ENCODE measurements at regions not wholly inside any gene's neighbourhood (a gene's known extent, or its start where the extent isn't known, plus 50 kb on each side); places are given as distances from the start of the nearest gene placed in this dataset.

- H3K4me3 ChIP-seq (ENCODE audit: low read depth, low read length) = no peak overlapping the region
- ChIA-PET CTCF (interaction anchor here (0.8 to 1.6 kb wide), 4 partner anchors 11 to 114 kb away, joined by 3 to 6 read pairs (median 4); no protein-coding TSS in a partner anchor), POLR2A (interaction anchor here (1.3 to 1.4 kb wide), 2 partner anchors 25 to 48 kb away, joined by 3 read pairs; no protein-coding TSS in a partner anchor)
- no peak for TF ChIP-seq CTCF (IDR thresholded peaks at IDR 0.05; ENCODE audit: insufficient read depth, low read length, missing control alignments)
- DNase-seq (ENCODE audit: low read depth, low spot score) = no peak
Observed at GRCh38 chr14:49975799-49976198, 82.9 kb downstream of the ARF6 start.

- no peak overlapping the region for H3K4me3 ChIP-seq (ENCODE audit: low read depth, low read length)
- DNase-seq (ENCODE audit: low read depth, low spot score) = no peak
- no peak for TF ChIP-seq CTCF (IDR thresholded peaks at IDR 0.05; ENCODE audit: insufficient read depth, low read length, missing control alignments)
- ChIA-PET CTCF (interaction anchor here (1.1 to 1.6 kb wide), 3 partner anchors 10 to 116 kb away, joined by 3 to 6 read pairs (median 3); no protein-coding TSS in a partner anchor), POLR2A (interaction anchor here (1.0 kb wide), 1 partner anchor 26 kb away, joined by 4 read pairs; no protein-coding TSS in a partner anchor)
Observed at GRCh38 chr14:49977126-49977841, 84.4 kb downstream of the ARF6 start.

- no peak for TF ChIP-seq CTCF (IDR thresholded peaks at IDR 0.05; ENCODE audit: insufficient read depth, low read length, missing control alignments)
- DNase-seq (ENCODE audit: low read depth, low spot score) = no peak
- CTCF ChIA-PET = interaction anchor here (1.0 to 1.1 kb wide), 2 partner anchors 10 to 115 kb away, joined by 3 to 4 read pairs; no protein-coding TSS in a partner anchor
- POLR2A ChIA-PET = no interaction called here
- H3K4me3 ChIP-seq (ENCODE audit: low read depth, low read length) = no peak overlapping the region
Observed at GRCh38 chr14:49980027-49980426, 87.1 kb downstream of the ARF6 start.

DNA sequence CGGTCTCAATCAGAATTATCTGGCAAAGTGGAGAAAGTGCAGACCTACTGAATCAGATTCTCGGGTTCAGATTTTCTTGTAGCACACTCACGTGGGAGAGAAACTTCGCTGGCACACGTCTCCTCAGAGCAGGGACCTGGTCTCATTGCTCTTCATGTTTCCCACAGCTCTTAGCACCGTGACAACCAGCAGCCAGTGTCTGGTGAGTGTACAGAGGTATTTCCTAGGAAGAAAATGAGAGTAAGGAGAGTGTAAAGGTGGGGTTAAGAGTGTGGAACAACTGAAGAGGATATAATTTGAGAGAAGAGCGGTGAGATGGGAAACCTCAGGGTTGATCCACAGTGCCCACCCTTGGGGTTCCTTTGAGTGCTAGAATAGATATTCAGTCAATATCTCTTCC lies 89.2 kb downstream of the ARF6 start:
- ChIA-PET POLR2A (interaction anchor here (1.1 to 2.6 kb wide), 2 partner anchors 19 to 119 kb away, joined by 4 to 10 read pairs; no protein-coding TSS in a partner anchor), CTCF (no interaction called here)

GRCh38 chr14:49982501-49982951 lies 89.6 kb downstream of the ARF6 start:
- TF ChIP-seq CTCF (IDR thresholded peaks at IDR 0.05; ENCODE audit: insufficient read depth, low read length, missing control alignments) = no peak
- CTCF ChIA-PET = no interaction called here
- POLR2A ChIA-PET = interaction anchor here (1.0 to 2.6 kb wide), 3 partner anchors 19 to 120 kb away, joined by 4 to 10 read pairs (median 4); no protein-coding TSS in a partner anchor
- 0 out of 2 replicates have a peak overlapping the region, but pooled peaks have one; percentile 16 for H3K4me3 ChIP-seq (ENCODE audit: low read depth, low read length)
- peak; percentile 93 for DNase-seq (ENCODE audit: low read depth, low spot score)

More for the DNA sequence above, 89.2 kb downstream of the ARF6 start:
- no peak for TF ChIP-seq CTCF (IDR thresholded peaks at IDR 0.05; ENCODE audit: insufficient read depth, low read length, missing control alignments)
- DNase-seq (ENCODE audit: low read depth, low spot score) = no peak
- no peak overlapping the region for H3K4me3 ChIP-seq (ENCODE audit: low read depth, low read length)

GRCh38 chr14:49984424-49984823 lies 91.5 kb downstream of the ARF6 start:
- no peak for DNase-seq (ENCODE audit: low read depth, low spot score)
- CTCF ChIA-PET = interaction anchor here (3.5 kb wide), 1 partner anchor 119 kb away, joined by 16 read pairs; no protein-coding TSS in a partner anchor
- H3K4me3 ChIP-seq (ENCODE audit: low read depth, low read length) = no peak overlapping the region
- TF ChIP-seq CTCF (IDR thresholded peaks at IDR 0.05; ENCODE audit: insufficient read depth, low read length, missing control alignments) = no peak
- POLR2A ChIA-PET = no interaction called here
